Glutamatergic neuron (in vitro differentiated cells): ENCODE measurements at regions not wholly inside any gene's neighbourhood (a gene's known extent, or its start where the extent isn't known, plus 50 kb on each side); places are given as distances from the start of the nearest gene placed in this dataset.

Source experiments
- DNase-seq: peaks from one replicate; pipeline ENCODE4 v3.0.0; 2022
- H3K27ac Mint-ChIP-seq: one replicate; pipeline ENCODE4 v1.8.0; 2020; ENCODE audit warnings: mild to moderate bottlenecking, mixed read lengths, inconsistent platforms; ENCODE audit not compliant: unreplicated experiment
- H3K27me3 Mint-ChIP-seq: one replicate; pipeline ENCODE4 v1.8.0; 2020; ENCODE audit warnings: mild to moderate bottlenecking, moderate library complexity, mixed read lengths, inconsistent platforms; ENCODE audit not compliant: unreplicated experiment
- H3K36me3 Mint-ChIP-seq: one replicate; pipeline ENCODE4 v1.8.0; 2020; ENCODE audit warnings: mild to moderate bottlenecking, mixed read lengths, inconsistent platforms; ENCODE audit not compliant: unreplicated experiment
- H3K4me1 Mint-ChIP-seq: one replicate; pipeline ENCODE4 v1.8.0; 2020; ENCODE audit warnings: mild to moderate bottlenecking, low read depth, mixed read lengths, inconsistent platforms; ENCODE audit not compliant: unreplicated experiment
- H3K4me3 Mint-ChIP-seq: one replicate; pipeline ENCODE4 v1.8.0; 2020; ENCODE audit warnings: mild to moderate bottlenecking, mixed read lengths, inconsistent platforms; ENCODE audit not compliant: unreplicated experiment
- H3K9me3 Mint-ChIP-seq: one replicate; pipeline ENCODE4 v1.8.0; 2020; ENCODE audit warnings: mild to moderate bottlenecking, moderate library complexity, mixed read lengths, inconsistent platforms; ENCODE audit not compliant: unreplicated experiment
- CTCF ChIP-seq: fragments of 200-600 bp; sonication (generic); IDR thresholded peaks from one replicate; pipeline ENCODE4 v1.5.0; 2021; ENCODE audit not compliant: partially characterized antibody, unreplicated experiment

- H3K9me3 Mint-ChIP-seq = no peaks in the 10 kb centered on the region
- H3K4me3 Mint-ChIP-seq = no peak overlapping the region
- no peak overlapping the region for H3K27ac Mint-ChIP-seq
These were observed 782.9 kb upstream of the API5 start for GRCh38 chr11:42528911-42529310.

GRCh38 chr11:42536611-42537360 lies 775.0 kb upstream of the API5 start:
- Mint-ChIP-seq H3K36me3 (no peaks in the 10 kb centered on the region), H3K27ac (no peak overlapping the region), H3K4me1 (no peaks in the 10 kb centered on the region), H3K4me3 (no peak overlapping the region), H3K27me3 (no peaks in the 10 kb centered on the region), H3K9me3 (no peaks in the 10 kb centered on the region)
- DNase-seq = no peak
- no peak for TF ChIP-seq CTCF

More at GRCh38 chr11:42528911-42529310, 782.9 kb upstream of the API5 start:
- Mint-ChIP-seq H3K4me1 (peaks cover 13% of the 10 kb centered on the region), H3K36me3 (no peaks in the 10 kb centered on the region), H3K27me3 (no peaks in the 10 kb centered on the region)
- no peak for TF ChIP-seq CTCF
- DNase-seq = no peak

- Mint-ChIP-seq H3K36me3 (no peaks in the 10 kb centered on the region), H3K27ac (no peak overlapping the region), H3K9me3 (no peaks in the 10 kb centered on the region), H3K4me1 (peaks cover 3% of the 10 kb centered on the region), H3K27me3 (no peaks in the 10 kb centered on the region), H3K4me3 (no peak overlapping the region)
- no peak for TF ChIP-seq CTCF
- no peak for DNase-seq
These were observed 769.5 kb upstream of the API5 start for GRCh38 chr11:42542336-42542735.

- Mint-ChIP-seq H3K4me1 (peaks cover 3% of the 10 kb centered on the region), H3K27ac (no peak overlapping the region), H3K9me3 (no peaks in the 10 kb centered on the region), H3K27me3 (no peaks in the 10 kb centered on the region), H3K4me3 (no peak overlapping the region), H3K36me3 (no peaks in the 10 kb centered on the region)
- no peak for TF ChIP-seq CTCF
- DNase-seq = no peak
These were observed 767.9 kb upstream of the API5 start for GRCh38 chr11:42543844-42544419.

GRCh38 chr11:42544726-42545125 lies 767.1 kb upstream of the API5 start:
- H3K27me3 Mint-ChIP-seq = no peaks in the 10 kb centered on the region
- no peak for TF ChIP-seq CTCF
- no peak overlapping the region for H3K27ac Mint-ChIP-seq
- H3K4me1 Mint-ChIP-seq = peaks cover 3% of the 10 kb centered on the region
- no peaks in the 10 kb centered on the region for H3K36me3 Mint-ChIP-seq
- H3K9me3 Mint-ChIP-seq = no peaks in the 10 kb centered on the region
- H3K4me3 Mint-ChIP-seq = no peak overlapping the region
- no peak for DNase-seq
